MCF 10A (cell line): ENCODE measurements at regions not wholly inside any gene's neighbourhood (a gene's known extent, or its start where the extent isn't known, plus 50 kb on each side); places are given as distances from the start of the nearest gene placed in this dataset.

Experiments
- BruUV-seq: library from RNA; stranded (reverse); fragments of 400-500 nt; replicated peaks from 2 replicates; lab custom pipeline; 2021; lab: Mats Ljungman, UMichigan
- CTCF ChIA-PET: fragments of 300-600 bp; sonication (Branson Sonifier 250); formaldehyde crosslinking; extraction: SDS; loops from one replicate; lab custom pipeline; 2021; ENCODE audit warnings: antibody characterized with exemption, inconsistent platforms; lab: Yijun Ruan, JAX
- POLR2A ChIA-PET: fragments of 300-600, 350-650 bp; sonication (Branson Sonifier 250); formaldehyde crosslinking; extraction: SDS; loops from one replicate; lab custom pipeline; 2020; ENCODE audit warnings: antibody characterized with exemption, inconsistent platforms; lab: Yijun Ruan, JAX
- DNase-seq: peaks from one replicate; pipeline ENCODE4 v3.0.0-alpha.2; 2018; ENCODE audit not compliant: unreplicated experiment
- H3K27ac Mint-ChIP-seq: one replicate; pipeline ENCODE4 v1.8.0; 2022; ENCODE audit warnings: mild to moderate bottlenecking, low read depth, mixed read lengths; ENCODE audit not compliant: unreplicated experiment
- H3K27me3 Mint-ChIP-seq: one replicate; pipeline ENCODE4 v1.8.0; 2022; ENCODE audit warnings: mixed read lengths; ENCODE audit not compliant: insufficient read depth, unreplicated experiment
- H3K36me3 Mint-ChIP-seq: one replicate; pipeline ENCODE4 v1.8.0; 2022; ENCODE audit warnings: mild to moderate bottlenecking, moderate library complexity, mixed read lengths; ENCODE audit not compliant: insufficient read depth, unreplicated experiment
- H3K4me1 Mint-ChIP-seq: one replicate; pipeline ENCODE4 v1.8.0; 2022; ENCODE audit warnings: mixed read lengths; ENCODE audit not compliant: insufficient read depth, unreplicated experiment
- H3K4me3 Mint-ChIP-seq: one replicate; pipeline ENCODE4 v1.8.0; 2022; ENCODE audit warnings: mild to moderate bottlenecking, moderate library complexity, mixed read lengths; ENCODE audit not compliant: unreplicated experiment
- H3K9me3 Mint-ChIP-seq: one replicate; pipeline ENCODE4 v1.8.0; 2022; ENCODE audit warnings: mixed read lengths; ENCODE audit not compliant: unreplicated experiment
- intact Hi-C: fragments of 100-400 bp; cut with micrococcal nuclease; formaldehyde crosslinking; loops from 2 replicates; pipeline ENCODE4 v1.14.1; 2022
- TF ChIP-seq, protein P1 (sequence below): fragments of 200-600 bp; IDR thresholded peaks from one replicate; pipeline ENCODE4 v1.8.0; 2022; ENCODE audit warnings: antibody characterized with exemption, mild to moderate bottlenecking; ENCODE audit not compliant: unreplicated experiment

DNA sequence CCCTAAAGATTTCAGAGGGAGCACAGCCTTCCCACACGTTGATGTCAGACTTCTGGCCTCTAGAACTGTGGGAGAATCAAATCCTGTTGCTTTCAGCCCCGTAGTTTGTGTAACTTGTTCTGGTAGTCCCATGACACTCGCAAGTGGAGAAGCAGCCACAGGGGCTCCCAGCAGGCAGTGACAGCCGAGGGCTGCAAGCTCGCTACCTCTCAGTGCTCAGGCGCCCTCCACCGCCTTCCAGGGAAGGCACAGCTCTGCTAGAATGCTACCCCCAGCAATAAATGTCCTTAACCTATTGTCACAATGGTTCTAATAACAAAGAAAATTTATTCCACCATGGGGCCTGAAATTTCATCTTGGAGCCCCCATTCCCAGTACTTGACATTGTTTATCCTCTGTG, 143.1 kb upstream of the ZNF236 start:
- ChIA-PET POLR2A (no interaction called here), CTCF (interaction anchor here (0.7 to 1.3 kb wide), 3 partner anchors 21 to 291 kb away, joined by 3 read pairs; no protein-coding TSS in a partner anchor)
- Mint-ChIP-seq H3K27me3 (no peaks in the 10 kb centered on the region), H3K9me3 (no peaks in the 10 kb centered on the region), H3K27ac (no peak overlapping the region), H3K4me3 (no peak overlapping the region), H3K4me1 (no peaks in the 10 kb centered on the region), H3K36me3 (no peaks in the 10 kb centered on the region)
- no peak for DNase-seq
- TF ChIP-seq, protein P1, sequence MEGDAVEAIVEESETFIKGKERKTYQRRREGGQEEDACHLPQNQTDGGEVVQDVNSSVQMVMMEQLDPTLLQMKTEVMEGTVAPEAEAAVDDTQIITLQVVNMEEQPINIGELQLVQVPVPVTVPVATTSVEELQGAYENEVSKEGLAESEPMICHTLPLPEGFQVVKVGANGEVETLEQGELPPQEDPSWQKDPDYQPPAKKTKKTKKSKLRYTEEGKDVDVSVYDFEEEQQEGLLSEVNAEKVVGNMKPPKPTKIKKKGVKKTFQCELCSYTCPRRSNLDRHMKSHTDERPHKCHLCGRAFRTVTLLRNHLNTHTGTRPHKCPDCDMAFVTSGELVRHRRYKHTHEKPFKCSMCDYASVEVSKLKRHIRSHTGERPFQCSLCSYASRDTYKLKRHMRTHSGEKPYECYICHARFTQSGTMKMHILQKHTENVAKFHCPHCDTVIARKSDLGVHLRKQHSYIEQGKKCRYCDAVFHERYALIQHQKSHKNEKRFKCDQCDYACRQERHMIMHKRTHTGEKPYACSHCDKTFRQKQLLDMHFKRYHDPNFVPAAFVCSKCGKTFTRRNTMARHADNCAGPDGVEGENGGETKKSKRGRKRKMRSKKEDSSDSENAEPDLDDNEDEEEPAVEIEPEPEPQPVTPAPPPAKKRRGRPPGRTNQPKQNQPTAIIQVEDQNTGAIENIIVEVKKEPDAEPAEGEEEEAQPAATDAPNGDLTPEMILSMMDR = no peak
- intact Hi-C loops = no loop called here
- no TSS peak for BruUV-seq

DNA sequence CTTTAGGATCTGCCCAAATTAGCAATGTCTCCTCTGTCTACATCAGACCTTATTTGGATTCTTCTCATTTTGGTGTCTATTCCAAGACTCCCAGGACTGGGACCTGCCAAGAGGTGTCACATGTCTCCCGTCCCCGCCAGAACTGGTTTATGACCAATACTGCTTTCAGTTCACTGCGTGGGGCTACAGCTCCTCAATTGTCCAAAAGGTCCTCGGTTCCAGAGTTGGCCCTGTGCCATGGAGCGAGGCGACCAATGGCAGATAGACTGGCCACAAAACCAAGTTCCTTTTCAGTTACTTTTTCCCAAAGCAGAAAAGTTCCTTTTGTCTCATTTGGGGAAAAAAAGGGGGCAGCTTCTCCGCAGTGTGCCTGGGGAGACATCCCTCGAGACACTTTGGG, 144.1 kb upstream of the ZNF236 start:
- TF ChIP-seq, protein P1 = no peak
- DNase-seq = no peak

DNA sequence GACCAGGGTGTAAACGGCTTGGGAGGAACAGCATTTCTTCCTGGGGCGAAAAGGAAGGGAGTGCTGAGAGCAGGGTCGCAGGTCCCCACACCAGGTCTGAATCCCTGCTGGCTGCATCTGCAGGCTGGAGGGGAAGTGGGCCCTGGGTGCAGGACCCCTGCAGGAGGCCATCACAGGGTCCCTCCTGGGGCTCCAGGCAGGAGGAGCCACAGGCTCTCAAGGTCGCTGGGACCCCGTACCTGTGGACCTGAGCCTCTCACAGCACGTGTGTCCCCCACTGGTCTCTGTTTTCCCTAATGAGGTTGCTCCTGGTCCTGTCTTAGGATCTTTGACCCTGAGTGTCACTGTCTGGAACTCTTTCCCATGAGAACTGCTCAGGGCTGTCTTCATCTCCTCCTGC, 147.8 kb upstream of the ZNF236 start:
- POLR2A ChIA-PET = no interaction called here
- Mint-ChIP-seq H3K36me3 (no peaks in the 10 kb centered on the region), H3K27ac (no peak overlapping the region), H3K27me3 (no peaks in the 10 kb centered on the region), H3K4me1 (no peaks in the 10 kb centered on the region), H3K4me3 (no peak overlapping the region), H3K9me3 (no peaks in the 10 kb centered on the region)
- DNase-seq = no peak
- TF ChIP-seq, protein P1 = no peak
- intact Hi-C loops = no loop called here
- no TSS peak for BruUV-seq
- CTCF ChIA-PET = interaction anchor here (1.6 kb wide), 1 partner anchor 276 kb away, joined by 5 read pairs; no protein-coding TSS in a partner anchor

More for the DNA sequence above, 144.1 kb upstream of the ZNF236 start:
- no peaks in the 10 kb centered on the region for H3K4me1 Mint-ChIP-seq
- no peaks in the 10 kb centered on the region for H3K36me3 Mint-ChIP-seq
- intact Hi-C loops = no loop called here
- BruUV-seq = no TSS peak
- ChIA-PET POLR2A (interaction anchor here (0.7 kb wide), 1 partner anchor 39 kb away, joined by 3 read pairs; no protein-coding TSS in a partner anchor), CTCF (no interaction called here)
- H3K4me3 Mint-ChIP-seq = no peak overlapping the region
- H3K27me3 Mint-ChIP-seq = no peaks in the 10 kb centered on the region
- no peaks in the 10 kb centered on the region for H3K9me3 Mint-ChIP-seq
- no peak overlapping the region for H3K27ac Mint-ChIP-seq

GRCh38 chr18:76673281-76674185, 148.8 kb upstream of the ZNF236 start:
- Mint-ChIP-seq H3K9me3 (no peaks in the 10 kb centered on the region), H3K27ac (no peak overlapping the region), H3K27me3 (no peaks in the 10 kb centered on the region), H3K4me3 (no peak overlapping the region), H3K36me3 (no peaks in the 10 kb centered on the region), H3K4me1 (no peaks in the 10 kb centered on the region)
- DNase-seq = no peak
- TF ChIP-seq, protein P1 = no peak
- CTCF ChIA-PET = interaction anchor here (0.6 to 1.6 kb wide), 3 partner anchors 11 to 275 kb away, joined by 3 to 5 read pairs (median 3); no protein-coding TSS in a partner anchor
- intact Hi-C loops = no loop called here
- POLR2A ChIA-PET = no interaction called here
- BruUV-seq = no TSS peak
